HG03520 (cell line): ENCODE measurements at regions not wholly inside any gene's neighbourhood (a gene's known extent, or its start where the extent isn't known, plus 50 kb on each side); places are given as distances from the start of the nearest gene placed in this dataset.

ENCODE experiments used
- ATAC-seq: cut with Tn5 transposase; IDR thresholded peaks from one replicate; pipeline ENCODE4 v1.9.1; 2021; ENCODE audit warnings: mild to moderate bottlenecking, moderate library complexity; ENCODE audit not compliant: unreplicated experiment

DNA sequence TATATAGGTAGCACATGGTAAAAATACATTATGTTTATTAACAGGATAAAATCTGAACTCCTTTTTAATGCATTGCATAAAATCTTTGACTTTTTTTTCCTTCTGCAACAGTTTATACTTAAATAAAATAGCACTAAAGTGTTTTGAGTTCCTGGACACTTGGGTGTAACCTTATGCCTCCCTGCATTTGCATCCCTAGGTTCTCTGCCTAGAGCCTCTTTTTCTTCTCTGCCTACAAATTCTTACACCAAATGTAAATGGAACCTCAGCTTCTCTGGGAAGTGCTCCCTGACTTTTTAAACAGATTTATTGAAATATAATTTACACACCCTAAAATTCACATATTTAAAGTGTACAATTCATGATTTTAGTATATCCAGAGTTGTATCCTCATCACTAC, 1017.6 kb downstream of the CNTNAP5 start:
- no peak for ATAC-seq

DNA sequence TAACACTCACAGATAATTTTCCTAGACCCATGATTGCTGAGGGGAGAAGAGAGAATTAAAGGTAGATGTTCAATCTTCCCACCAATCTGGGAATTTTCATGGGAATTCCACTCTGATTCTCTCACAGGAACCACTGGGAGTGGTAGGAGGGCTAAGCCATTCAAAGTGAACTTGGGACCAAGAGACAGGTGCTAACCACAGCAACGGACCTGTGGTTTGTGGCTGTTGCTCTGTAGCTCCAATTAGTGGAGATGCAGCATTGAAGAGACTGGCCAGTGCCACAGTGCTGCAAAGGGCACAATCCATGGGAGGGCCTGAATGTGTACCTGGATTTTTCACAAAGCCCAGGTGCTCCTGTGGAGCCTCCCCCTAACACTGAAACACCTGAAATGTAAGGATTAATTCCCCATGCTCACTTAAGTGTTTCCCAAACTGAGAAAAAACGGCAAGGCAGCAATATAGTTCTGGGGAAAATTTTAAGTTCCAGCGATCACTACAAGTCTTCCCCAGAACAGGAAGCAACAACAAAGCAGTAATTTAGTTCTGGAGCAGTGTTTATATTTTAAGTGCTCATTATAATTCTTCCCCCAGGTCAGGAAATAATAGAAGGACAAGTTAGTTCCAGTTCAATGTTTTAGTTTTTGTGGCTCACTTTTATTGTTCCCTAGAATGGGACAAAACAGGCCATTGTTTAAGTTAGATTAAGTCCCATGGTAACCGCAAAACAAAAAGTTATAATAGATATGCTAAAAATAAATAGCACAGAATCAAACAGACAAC, 1045.8 kb downstream of the CNTNAP5 start:
- ATAC-seq, result no peak

DNA sequence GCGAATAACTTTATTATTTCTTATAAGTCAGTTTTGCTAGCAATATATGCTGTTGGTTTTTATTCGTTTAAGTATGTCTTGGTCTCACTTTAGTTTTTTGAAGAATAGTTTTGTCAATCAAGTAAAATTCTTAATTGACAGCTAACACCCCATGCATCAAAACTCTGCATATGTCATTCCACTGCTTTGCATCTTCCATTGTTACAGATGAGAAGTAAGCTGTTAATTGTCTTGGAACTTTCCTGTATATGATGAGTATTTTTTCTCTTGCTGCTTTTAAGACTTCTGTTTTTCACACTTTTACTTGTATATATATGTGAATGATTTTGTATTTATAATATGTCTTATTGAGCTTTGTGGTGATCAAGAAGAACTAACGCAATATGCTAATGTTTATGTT, 1048.4 kb downstream of the CNTNAP5 start:
- ATAC-seq, result no peak

DNA sequence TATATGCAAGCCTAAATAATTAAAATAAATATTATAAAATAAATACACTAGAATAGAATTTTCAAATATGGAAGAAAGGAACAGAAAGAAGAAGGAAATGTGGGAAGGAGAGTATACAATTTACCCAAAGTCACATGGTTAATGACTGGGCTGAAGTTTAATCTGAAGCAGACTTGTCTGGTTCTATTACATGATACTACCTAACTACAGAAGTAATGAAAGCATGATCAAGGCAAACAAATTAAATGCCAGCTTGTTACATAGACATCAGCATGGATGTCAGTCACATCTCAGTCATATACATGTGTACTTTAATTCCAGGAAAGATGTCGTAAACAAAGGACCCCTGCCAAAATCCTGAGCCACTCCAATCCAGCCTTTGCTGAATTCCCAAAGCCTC, 1060.8 kb downstream of the CNTNAP5 start:
- ATAC-seq, result no peak

DNA sequence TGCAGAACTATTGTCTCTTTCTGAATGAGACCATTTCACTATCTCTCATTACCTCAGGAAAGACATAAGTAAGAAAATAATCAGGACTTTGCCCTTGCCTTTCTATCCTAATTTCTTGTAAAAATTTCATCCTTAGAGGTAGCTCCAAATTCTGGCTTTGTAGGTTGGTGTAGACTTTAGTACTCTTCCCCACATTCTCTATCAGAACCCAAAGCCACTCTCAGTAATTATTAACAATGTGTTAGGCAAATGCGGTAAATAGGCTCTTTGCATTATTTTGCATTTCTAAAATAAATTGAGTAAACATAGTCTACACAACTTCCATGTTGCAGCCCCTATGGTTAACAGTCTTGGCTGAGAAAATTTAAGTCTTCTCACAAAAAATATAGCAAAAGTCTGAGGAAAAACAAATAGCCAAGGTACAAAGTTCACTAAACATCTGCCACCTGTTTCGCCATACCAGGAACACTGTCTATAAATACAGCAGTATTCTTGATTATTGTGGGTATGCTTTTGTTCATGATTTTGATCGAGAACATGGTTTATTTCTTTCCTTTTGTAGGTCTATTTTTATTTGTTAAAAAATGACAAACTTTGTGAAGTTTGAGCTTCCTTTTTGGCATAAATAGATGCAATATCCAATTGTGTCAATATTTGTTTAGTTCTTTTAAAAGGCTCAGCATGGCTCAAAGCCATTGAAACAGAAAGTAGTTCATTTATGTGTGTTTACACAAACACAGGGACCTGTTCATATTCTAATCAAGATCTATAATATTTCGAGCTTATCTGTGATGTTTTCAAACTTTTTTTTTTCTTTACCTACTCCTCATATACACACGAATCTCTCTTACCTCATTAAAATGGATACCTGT, 1061.5 kb downstream of the CNTNAP5 start:
- no peak for ATAC-seq

DNA sequence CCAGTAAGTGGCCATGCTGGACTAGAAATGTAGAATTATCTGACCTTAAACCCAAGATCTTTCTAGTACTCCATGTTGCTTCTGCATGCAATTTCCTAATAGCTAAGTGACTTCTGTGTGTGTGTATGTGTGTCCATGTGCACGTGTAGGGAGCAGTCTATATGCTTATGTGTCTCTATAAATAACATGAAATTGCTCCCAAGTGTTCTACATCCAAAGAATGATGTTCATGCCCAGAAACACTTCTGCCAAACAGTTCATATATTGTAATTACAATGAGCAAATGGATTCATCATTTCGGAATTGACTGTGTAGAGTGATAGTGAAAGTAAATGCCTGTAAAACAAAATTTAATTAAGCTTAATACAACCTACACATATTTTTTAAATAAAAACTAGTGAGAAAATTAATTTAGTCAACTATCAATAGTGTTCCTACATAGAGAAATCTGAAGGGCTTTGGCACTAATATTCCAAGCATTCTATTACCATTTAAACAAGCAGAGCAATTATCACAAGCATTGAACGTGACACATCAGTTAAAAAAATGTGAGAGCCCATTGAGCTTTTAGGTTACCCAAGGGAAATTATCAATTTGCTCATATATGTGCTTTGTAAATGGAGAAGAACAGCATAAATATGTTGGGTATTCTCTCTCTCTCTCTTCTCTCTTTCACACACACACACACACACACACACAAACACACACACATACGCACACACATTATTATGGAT, 1067.4 kb downstream of the CNTNAP5 start:
- ATAC-seq, result no peak

DNA sequence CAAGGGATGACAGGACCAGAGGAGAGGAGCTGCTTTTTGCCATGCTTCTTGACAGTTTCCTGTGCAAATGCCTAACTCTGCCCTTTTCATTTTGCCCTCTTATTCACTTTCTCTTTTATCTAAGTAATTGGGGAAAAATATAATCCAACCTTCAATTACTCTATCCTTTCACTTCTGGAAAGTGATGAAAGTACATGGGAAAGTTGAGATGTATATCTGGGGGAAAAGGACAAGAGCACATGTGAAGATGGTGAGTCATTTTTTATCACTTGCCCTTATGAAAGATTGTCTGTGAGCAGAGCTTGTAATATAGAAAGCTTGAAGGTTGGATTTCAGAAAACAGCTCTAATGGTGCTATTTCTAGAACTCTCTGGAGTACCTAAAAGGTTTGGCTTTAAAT, 1070.7 kb downstream of the CNTNAP5 start:
- no peak for ATAC-seq

DNA sequence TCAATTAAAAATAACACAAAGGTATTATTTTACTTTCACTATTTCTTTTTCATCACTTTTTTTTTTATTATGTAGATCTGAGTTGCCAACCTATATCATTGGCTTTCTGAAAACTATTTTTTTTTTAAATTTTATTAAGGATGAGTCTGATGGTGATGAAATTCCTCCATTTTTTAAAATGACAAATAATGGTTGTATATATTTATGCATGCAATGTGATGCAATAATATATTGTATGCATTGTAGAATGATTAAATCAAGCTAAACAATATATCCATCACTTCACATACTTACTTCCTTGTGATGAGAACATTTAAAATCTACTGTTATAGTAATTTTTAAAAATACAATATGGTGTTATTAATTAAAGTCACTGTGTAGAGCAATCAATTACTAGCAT, 1081.6 kb downstream of the CNTNAP5 start:
- no peak for ATAC-seq

DNA sequence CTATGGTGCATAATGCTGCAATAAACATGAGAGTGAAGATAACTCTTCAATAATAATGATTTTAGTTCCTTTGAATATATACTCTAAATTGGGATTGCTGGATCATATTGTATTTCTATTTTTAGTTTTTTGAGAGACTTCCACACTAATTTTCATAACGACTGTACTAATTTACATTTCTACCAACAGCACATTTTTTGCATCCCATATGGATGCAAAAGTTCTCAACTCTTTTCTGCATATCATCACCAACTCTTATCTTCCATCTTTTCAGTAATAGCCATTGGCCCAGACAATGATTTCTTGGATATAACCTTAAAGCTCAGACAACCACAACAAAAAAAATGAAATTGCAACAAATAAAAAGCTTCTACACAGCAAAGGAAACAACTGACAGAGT, 1082.4 kb downstream of the CNTNAP5 start:
- ATAC-seq, result no peak

DNA sequence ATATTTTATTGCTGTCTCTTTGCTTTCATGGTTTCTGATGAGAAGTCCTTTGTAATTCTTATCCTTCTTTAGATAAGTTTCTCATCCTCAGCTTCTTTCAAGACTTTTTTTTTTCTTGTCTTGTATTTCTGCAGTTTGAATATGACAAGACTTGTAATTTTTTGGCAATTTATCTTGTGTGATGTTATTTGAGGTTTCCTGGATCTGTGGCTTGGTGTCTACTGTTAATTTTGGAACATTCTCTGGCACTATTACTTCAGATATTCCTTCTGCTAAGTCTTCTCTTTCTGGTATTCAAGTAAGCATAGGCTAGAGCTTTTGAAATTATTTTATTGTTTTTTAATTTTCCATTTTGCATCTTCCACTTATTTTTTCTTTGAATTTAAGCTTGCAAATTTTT, 1083.2 kb downstream of the CNTNAP5 start:
- no peak for ATAC-seq

DNA sequence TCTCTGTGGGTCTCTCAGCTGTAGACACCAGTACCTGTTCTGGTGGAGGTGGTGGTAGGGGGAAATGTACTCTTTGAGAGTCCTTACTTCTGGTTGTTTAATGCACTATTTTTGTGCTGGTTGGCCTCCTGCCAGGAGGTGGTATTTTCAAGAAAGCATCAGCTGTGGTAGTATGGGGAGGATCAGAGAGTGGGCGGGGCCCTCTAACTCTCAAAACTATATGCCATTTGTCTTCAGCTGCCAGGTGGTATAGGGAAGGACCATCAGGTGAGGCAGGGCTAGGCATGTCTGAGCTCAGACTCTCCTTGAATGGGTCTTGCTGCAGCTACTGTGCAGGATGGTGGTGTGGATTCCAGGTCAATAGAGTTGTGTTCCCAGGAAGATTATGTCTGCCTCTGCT, 1100.8 kb downstream of the CNTNAP5 start:
- no peak for ATAC-seq

DNA sequence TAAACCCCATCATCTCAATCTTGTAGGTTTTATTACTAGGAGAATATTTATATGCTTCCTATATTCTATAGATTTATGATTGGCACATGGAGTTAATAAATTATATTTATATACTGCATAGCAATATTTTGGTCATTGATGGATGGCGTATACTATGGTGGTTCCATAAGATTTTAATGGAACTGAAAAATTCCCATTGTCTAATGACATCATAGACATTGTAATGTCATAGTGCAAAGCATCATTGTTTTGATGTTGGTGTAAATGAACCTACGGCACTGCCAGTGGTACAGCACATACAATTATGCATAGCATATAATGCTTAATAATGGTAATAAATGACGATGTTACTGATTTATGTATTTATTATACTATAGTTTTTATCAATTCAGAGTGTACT, 1135.9 kb downstream of the CNTNAP5 start:
- no peak for ATAC-seq

DNA sequence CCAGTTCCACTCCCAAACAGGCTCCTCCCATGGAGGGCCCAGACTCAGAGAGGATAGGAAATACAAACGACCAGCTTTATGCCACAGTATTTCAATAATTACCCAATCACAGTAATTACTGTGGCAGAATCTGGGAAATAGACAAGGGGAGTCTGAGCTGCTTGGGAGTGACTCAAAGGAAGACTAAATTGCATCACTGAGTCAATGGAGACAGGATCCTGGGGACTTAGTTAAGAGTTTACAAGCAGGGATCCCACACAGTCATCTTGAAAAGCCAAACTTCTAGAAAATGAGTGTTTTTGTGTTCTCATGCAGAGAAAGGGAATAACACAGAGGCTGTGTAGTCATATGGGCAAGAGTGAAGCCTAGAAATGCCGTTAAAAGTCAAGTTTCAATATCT, 1142.1 kb downstream of the CNTNAP5 start:
- ATAC-seq, result no peak

DNA sequence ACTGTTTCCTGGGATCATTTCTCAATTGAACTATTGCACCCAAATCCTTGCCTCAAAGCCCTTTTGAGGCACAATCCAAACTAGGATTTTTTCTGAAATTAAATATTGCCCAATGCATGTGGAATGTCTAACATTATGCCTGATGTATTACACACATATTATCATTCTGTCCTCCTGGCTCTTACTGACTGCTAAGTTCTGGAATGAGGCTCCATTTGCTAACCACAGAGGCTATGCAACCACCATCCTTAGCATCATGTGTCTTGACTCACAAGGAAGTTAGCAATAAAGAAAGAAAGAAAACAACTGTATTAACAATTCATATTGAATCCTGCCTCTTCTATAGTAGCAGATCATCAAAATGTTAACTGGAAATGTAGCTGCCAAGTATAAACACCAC, 1142.7 kb downstream of the CNTNAP5 start:
- no peak for ATAC-seq

DNA sequence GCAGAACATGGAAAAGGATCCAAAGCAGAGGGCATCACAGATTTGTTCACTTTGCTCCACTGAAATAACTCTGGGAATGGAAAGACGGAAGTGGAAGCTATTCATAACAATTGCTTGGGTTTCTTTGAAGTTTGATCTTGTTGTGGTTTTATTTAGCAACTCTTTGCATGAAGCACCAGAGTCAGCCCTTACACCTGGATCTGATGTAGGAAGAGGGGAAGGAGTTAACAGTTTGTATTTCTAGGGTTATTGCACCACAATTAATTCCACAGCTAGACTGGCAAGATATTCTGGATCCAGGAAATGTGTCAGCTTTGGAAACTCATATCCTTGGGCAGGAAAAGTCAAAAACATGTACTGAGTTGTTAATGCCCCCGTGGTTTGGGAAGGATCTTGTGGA, 1143.4 kb downstream of the CNTNAP5 start:
- ATAC-seq, result no peak

DNA sequence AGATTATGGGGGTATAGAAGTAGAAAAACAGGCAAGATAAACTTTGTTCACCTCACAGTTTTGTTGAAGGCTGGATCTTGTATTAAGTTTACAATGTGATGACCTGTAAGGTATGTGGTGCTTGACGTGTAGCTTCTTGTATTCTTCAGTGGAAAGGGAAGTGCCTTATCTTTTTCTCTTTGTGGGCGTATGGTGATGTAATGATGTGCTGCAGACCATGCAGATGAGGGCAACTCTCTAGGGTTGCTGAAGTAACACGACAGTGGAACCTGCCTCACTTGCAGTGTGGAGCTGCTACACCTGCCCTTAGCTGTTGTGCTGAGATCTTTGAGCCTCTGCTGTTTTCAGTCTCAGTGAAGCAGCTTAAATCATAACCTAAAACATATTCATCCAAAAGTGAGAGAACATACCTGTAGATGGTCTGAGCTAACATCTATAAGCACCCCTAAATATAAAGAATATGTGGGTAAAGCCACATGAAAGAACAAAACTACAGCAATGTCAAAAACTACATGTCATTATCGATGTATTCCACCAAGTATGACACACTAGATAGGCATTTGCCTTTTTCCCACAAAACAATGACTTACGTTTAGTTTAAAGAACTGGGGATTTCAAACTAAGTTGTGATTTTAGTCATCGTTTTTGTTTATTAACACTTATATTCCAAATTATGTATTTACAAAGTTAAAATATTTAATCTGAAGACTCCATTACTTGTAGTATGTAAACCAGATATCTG, 1144.1 kb downstream of the CNTNAP5 start:
- no peak for ATAC-seq

DNA sequence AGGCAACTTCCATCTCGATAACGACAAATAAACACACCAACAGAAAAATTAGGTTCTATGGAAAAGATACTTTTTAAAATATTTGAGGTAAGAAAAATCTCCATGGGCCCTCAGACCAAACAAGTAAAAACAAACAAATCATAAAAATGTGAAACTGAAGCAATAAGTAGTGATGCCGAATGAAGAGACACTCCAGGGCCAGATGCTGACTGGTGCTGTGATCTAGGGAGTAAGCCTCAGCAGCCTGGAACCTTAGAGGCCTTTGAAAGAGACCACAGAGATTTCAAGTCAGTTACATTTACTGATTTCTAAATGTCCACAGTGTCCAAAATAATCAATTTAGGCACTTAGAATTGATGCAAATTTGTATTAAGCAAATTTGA, 1144.7 kb downstream of the CNTNAP5 start:
- ATAC-seq, result no peak

DNA sequence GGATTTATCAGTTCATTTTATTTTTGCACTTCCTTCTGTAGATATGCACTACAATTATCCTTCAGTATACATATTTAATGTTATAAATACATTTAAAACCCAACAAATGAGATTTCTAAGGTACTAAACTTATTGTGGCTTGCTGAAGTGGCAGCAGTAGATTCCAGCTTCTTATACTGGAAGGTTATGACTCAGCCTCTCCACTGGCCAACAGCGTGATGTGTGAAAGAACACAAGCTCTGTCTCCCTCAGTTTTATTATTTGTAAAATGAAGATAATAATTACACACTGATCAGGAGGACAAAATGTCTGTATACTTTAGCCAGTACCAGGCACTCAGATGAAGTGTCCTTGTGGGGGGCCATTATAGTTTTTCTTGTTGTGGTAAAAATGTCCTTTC, 1147.1 kb downstream of the CNTNAP5 start:
- no peak for ATAC-seq

DNA sequence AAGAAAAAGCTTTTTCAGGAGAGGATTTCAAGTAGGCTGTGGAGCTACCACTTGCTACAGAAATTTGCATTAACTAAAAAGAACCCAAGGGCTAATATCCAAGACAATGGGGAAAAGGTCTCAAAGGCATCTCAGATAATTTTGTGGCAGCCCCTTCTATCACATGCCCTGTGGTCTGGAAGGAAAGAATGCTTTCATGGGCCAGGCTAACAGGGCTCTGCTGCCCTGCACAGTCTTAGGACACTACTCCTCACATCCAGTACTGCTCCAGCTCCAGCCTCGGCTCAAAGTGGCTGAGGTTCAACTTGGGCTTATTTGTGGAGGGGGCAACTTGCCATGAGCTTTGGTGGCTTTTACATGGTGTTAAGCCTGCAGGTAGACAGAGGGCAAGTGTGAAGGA, 1150.3 kb downstream of the CNTNAP5 start:
- ATAC-seq, result no peak

DNA sequence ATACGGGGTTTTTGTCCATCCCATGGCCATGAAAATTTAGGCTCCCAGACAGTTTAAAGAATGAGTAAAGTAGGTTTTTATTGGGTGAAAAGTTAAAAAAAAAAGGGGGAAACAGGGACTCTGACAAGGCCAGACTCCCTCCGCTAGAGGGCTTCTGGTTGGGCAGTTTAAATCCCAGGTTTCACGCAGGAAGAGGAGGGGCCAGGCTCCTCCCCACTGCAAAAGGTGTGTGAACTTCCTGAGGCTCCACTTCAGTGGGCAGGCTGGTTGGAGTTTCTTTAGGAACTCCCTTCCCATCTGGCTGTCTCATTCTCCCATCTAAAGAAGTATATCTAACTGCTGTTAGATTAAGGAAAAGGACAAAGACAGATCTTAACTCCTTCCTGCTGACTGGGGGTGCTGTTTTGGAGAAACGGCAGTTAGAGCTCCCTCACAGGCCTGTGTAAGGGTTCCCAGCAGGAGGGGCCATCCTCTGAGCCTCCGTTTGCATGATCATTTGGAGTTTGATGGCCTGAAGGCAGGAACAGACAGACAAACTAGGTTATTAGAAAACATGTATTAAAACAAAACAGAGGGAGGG, 1160.7 kb downstream of the CNTNAP5 start:
- no peak for ATAC-seq

DNA sequence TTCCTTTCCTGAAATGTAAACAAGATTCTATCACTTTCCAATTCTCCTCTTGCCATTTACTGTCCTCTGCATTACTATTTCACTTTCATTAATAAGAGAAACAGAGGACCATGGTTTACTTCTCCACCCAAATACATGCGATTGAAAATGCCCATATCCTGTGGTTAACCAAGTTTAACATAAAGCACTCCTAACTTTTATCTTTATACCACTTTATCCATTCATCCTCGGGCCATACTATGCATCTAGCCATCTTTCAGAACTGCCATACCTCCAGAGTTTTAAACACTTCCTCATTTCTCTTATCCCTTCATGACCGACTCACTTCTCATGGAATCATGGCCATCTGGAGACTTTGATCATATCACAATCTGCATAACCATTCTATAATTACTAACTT, 1182.3 kb downstream of the CNTNAP5 start:
- no peak for ATAC-seq
